SH-SY5Y (cell line): ENCODE measurements at regions not wholly inside any gene's neighbourhood (a gene's known extent, or its start where the extent isn't known, plus 50 kb on each side); places are given as distances from the start of the nearest gene placed in this dataset.

Source experiments
- GATA2 ChIP-seq: IDR thresholded peaks from 2 replicates; pipeline ENCODE4 v1.6.1; 2011; ENCODE audit warnings: mild to moderate bottlenecking, low read depth, low read length
- GATA3 ChIP-seq: IDR thresholded peaks from 2 replicates; pipeline ENCODE4 v1.6.1; 2011; ENCODE audit warnings: low read depth, mild to moderate bottlenecking, low read length, moderate library complexity

DNA sequence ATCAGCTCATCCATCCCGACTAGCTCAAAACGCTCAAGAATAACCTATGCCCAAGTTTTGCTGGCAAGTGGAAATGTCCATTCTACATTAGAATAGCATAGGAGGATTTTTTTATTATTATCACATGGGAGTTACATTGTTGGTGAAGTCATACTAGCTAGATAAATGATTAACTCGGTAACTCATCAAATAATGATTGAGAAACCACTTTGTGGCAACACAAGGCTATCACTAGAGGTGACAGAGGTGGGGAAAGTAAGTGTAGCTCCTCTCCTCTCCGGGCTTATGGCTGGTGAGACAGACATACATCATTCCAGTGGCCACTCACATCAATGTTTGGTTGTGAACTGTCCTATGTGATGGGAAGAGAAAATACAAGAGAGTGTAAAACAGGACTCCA, 161.6 kb downstream of the ZIC5 start:
- TF ChIP-seq GATA2 (no peak), GATA3 (no peak)

DNA sequence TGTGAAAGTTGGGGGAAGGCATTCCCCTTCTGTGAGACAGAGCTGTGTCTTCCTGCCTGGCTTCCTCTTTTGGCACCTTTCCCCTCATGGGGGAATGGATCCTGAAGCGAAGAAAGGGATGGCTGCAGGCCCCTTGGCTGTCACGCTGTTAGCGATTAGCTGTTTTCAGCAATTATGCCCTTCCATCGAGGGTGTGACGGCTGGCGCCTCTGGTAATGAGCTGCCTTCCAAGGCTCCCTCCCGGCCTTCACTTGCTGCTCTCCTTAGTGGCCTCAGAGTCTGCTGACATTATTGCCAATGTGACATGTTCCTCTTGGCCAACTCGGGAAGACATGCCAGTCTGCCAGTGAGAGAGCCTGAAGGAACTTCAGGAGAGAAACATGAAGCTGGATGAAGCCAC, 162.1 kb downstream of the ZIC5 start:
- no peak for TF ChIP-seq GATA3
- no peak for TF ChIP-seq GATA2

DNA sequence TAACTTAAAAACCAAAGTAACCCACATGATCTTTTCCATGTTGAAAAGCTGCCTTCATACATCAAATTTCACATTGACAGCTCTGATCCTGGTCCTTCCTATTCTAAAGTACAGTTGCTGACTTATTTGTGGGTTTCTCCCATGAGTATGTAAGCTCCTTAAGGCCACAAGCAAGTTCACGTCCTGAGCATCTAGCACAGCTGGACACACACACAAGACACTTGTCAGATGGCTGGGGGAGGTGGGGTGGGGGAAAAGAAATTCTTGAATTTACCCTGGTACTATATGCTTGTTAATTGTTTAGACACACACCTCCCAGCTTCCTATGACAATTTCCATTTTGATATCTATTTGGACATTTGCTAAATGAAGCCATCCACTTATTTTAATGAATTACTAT, 162.8 kb downstream of the ZIC5 start:
- TF ChIP-seq GATA3 (no peak), GATA2 (no peak)

DNA sequence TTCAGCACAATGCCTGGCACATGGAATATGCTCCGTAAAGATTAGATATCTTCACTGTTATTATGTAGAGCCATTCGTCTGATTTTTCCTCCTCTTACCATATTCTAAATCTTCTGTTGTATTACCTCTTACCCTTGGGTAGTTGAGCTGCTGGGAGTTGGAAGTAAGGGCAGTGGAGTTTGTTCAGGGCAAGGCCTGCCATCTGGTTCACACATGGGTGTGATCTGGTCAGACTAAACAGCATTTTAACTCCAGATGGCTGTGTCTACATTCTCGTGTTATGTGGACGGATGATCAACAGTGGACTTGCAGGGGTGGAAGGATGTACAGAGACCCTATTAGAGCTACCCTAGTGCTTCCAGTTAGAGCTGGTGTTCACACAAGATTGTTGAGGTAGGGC, 164.9 kb downstream of the ZIC5 start:
- TF ChIP-seq GATA2: no peak
- no peak for TF ChIP-seq GATA3

GRCh38 chr13:99805361-99805760, 166.2 kb downstream of the ZIC5 start:
- no peak for TF ChIP-seq GATA2
- no peak for TF ChIP-seq GATA3

DNA sequence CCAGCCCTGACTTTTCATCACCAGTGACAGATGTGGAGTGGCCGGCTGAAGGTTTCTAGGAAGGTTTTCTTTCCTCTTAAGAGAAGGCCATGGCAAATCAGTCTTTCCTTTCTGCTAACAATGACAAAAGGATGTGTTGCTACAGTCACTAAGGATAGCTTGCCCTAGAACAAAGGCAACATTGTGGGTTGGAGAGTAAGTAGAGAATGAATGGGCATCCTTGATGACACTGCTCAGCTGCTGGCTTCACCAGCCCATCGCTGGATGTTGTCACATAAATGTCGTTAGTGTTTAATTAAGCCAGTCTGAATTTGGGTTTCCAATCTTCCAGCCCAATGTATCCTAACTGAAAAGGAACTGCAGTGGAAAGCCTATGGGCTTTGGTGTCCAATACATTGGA, 168.4 kb downstream of the ZIC5 start:
- TF ChIP-seq GATA2 (no peak), GATA3 (no peak)

DNA sequence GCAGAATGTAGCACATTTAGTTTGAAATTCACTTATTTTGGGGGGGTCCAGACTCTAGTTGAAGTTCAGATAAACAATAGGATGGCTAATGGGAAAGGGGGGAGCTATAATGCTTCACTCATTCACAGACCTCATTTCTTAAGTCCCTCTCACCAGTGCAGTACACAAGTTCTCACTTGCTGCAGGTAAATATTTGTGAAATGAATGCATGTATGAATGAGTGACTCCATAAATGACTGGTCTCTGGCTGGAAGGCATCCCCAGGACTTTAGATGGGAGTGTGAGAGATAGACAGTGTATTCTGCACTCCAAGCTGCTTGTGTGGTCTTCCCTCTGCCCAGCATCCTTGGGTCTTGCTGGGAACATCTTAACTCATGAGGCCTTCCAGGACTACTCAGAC, 169.2 kb downstream of the ZIC5 start:
- TF ChIP-seq GATA2: no peak
- no peak for TF ChIP-seq GATA3

DNA sequence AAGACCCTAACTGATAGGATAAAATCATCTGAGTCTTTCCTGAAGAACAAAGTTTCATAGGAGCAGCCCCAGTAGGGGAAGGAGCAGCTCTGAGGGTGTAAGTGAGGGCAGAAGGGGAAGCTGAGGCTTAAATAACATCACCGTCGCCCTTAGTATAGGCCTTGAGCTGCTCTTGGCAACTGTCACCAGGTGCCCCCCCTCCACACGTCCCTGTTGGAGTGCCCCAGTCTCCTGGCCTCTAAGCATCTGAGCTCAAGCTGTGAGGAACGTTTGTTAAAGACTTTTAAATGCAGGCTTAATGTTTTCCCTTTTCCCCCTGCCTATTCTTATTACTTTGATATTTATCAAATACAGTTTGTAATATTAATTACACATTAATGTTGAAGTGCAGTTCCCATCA, 170.6 kb downstream of the ZIC5 start:
- TF ChIP-seq GATA2 (no peak), GATA3 (no peak)

GRCh38 chr13:99800011-99800410, 171.6 kb downstream of the ZIC5 start:
- no peak for TF ChIP-seq GATA2
- TF ChIP-seq GATA3: no peak

- no peak for TF ChIP-seq GATA2
- TF ChIP-seq GATA3: no peak
Measured at GRCh38 chr13:99798756-99799155, 172.8 kb downstream of the ZIC5 start.

DNA sequence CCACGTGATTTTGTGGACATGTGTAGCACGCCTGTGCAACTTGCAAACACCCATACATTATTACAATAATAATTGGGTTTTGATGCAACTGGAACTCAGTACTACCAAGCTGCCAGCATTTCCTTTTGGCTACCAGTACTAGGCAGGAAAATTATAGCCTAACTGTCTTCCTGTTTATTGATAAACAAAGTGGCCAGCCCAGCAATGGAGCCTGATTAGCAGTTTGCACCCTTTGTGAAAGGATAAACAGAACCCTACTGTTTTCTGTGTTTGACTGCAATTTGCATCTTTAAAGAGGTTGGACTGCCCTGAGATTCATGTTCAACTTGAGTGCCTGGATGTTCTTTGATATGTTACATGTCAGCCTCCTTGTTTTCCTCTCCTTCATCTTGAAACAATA, 173.9 kb downstream of the ZIC5 start:
- TF ChIP-seq GATA2: no peak
- no peak for TF ChIP-seq GATA3

- TF ChIP-seq GATA2 (no peak), GATA3 (no peak)
Measured at GRCh38 chr13:99796175-99796819, 175.3 kb downstream of the ZIC5 start.

DNA sequence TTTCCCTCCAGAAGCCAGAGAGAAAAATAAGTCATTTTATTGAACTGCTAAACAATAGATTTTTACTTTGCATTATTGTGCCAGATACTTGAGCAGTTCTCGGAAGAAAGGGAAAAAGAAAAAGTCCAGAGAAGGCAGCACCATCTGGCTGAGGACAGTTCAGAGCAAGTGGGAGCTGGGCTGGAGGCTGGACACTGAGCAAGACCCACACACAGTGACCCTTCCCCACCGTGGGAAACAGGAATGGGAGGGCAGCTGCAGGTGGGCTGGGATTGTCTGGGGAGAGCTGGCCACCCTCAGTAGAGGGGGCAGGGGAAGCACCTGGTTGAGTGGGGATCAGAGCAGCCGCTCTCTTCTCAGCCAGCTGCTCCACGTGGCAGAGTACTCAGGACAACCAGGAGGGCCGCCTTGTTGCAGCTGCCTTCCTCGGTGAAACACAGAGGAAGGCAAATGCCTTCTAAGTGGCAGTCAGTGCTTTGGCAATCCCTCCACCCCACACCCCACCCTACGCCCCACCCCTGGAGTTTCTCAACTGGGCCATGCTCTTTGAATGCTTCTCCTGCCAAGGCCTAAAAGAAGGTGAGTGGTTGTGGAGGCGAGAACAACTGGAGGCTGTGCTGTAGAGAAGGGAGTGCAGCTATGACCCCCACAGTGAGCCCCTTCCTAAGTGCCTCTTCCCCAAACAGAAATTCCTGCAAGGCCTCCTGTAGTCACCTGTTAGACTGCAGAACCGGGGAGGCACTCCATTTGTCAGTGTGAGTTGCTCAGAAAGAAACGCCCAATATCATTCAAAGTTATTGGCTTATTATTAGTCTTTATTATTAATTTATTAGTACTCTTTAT, 179.3 kb downstream of the ZIC5 start:
- TF ChIP-seq GATA3 (no peak), GATA2 (no peak)

DNA sequence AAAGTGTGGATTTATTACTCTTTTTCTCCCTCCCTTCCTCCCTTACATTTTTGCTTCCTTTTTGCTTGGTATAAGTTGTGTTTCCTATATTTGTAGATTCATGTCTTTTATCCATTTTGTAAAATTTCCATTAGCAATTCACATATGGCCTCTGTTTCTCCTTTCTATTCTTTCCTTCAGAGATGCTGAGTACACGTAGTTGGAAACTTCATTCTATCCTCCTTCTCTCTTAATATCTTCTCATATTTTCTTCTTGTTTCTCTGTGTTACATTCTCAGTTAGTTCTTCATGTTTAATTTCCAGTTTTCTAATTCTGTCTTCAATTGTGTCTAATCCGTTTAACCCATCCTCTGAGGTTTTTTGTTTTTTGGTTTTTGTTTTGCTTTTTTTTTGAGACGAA, 188.9 kb downstream of the ZIC5 start:
- TF ChIP-seq GATA2 (no peak), GATA3 (no peak)

GRCh38 chr13:99778500-99778899, 193.1 kb downstream of the ZIC5 start:
- TF ChIP-seq GATA3 (no peak), GATA2 (no peak)

DNA sequence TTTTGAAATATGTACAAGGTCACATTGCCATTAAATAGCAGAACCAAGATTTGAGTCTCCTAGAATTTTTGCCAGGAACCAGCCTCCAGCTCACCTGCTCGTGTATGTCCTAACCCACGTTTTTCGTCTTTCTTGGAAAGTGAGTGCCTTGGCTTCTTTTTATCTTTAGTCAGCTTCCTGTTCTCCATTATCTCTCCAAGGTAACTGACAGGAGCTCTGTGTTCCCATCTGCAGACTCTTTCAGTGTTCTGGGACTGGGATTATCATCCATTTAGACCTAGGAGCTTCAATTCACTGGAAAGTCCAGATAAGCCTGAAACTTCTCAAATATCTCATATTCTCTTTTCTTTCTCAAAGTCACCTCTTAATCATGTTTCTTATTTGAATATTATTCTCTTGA, 193.7 kb downstream of the ZIC5 start:
- no peak for TF ChIP-seq GATA2
- TF ChIP-seq GATA3: no peak
